ENCODE measurements at regions not wholly inside any gene's neighbourhood (a gene's known extent, or its start where the extent isn't known, plus 50 kb on each side); places are given as distances from the start of the nearest gene placed in this dataset.
"Not testable (repeated sequence)": the region's sequence is repeated elsewhere in the genome, so short reads cannot be mapped to it uniquely, and the experiment has no call there.

DNA sequence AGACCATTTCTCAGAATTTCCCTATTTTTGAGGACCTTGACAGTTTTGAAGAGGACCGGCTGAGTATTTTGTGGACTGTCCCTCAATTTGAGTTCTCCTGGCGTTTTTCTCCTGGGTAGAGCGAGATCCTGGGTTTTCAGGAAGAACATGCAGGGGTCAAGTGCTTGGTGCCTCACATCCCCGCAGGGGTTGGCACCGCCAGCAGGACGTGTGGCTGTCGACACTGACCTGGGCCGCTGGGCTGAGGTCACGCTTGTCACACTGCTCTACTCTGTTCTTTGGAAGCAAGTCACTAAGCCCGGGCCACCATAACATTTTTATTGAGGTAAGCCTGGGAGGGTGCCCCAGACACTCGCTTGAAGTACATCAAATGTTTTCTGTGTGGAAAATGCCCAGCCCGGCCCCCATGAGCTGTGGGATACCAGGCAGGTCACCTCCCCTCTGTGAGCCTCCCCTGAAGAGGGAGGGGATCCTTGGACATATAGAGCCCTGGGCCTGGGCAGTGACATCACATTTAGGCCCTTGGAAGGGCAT, 112.0 kb downstream of the NPIPB11 start:
- FAIRE-seq: not testable (repeated sequence)

DNA sequence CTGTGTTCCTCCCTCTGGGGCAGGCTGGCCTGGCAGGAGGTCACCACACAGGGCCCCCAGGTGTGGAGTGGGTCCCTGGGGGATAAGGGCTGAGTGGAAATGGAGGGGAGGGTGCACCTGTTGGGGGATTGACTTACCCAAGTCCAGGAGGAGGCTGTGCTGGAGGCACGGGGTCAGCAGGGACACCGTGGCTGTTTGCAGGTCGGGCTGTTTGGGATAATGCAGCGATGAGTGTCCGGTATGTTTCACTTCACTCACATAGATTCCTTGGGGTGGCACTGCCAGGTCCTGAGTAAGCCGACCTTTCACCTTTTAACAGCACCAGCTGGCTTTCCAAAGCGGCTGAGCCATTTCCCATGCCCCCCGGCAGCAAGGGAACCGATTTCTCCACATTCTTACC, 113.0 kb downstream of the NPIPB11 start:
- not testable (repeated sequence) for FAIRE-seq

DNA sequence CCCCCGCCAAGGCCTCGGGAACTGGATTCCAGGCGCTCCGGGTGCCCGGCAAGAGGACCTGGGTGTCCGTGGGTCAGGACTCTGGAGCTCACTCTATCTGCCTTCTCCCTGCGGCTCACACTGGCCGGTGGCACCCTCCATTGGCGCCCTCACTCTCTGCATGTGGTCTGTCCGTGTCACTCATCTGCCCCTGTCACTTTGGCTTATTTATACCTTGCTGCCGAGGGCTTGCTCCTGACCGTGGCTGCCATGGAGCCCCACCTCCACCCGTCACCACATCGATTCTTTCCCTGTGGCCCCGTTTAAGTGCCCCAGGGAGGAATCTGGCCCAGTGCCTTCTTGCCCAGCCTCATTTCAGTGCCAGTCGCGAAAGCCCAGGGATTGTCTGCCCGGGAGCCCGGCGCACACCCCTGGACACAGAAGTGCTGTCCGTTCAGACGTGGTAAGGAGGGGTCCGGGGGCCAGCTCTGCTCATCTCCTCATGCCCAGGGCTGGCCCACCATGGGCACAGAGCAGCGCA, 113.5 kb downstream of the NPIPB11 start:
- FAIRE-seq: not testable (repeated sequence)

DNA sequence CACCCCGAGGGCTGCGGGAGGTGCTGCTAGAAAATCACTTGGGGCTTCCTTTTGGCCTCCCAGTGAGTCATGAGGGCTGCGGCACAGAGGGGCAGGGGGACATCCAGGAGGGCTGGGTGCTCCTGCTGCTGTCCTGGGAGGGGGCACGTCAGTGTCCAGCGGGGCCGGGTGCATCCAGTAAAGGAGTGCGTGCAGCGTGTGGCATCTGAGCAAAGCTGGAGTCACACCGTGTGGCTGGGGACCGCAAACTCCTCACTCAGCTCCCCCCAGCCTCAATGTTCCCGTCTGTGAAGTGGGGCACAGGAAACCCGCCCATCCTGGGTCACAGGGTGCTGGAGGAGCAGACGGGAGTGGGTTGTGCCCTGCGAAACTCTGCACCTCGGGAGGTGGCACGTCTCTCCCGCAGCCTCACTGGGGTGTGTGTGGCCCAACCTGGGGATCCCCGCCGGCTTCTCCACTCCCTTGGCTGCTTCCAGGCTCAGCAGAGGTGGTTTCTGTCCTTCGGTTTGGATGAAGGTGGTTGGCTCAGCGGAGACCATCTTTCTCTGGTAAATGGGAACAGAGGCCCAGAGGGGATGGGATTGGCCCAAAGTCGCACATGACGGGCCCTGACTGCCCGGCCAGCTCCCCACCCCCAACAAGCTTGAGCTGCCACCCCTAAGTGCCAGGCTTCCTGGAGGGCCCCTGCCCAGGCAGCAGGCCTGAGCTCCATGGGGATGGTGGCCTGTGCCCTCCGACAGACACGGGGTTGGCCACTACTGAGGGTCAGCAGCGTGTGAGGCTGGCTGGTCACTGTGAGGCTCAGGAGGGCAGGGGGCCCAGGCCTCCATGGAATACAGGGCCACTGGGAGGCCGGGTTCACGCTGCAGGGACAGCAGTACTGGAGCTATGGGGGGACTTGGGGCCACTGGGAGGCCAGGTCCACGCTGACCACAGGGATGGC, 114.9 kb downstream of the NPIPB11 start:
- FAIRE-seq: not testable (repeated sequence)

DNA sequence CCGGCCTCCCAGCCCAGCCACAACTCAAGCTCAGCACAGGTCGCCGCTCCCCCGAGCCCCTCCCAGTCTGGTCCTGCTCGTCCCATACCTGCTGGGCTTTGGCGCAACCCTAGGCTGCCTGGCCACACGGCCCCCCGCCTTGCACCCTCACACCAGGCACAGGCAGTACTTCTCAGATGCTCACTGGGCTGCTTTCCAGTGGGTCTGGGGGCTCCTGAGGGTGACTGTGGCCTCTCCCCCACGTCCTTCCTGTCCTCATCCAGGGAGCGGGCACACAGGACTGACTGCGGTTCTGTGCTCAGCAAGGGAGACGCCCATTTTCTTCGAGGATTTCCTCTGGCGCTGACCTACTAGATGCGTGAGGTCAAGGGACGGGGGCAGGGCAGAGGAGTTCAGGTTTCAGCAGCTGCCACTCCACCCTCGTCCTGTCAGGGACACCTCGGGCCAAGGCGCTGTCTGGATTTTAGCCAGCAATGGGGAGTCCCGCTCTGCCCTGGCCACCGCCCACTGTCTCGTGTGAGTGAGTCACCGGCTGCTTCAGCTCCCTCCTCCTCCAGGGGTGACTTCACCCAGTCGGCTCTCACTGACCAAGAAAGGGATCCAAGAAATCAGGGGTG, 115.8 kb downstream of the NPIPB11 start:
- FAIRE-seq: no peak

DNA sequence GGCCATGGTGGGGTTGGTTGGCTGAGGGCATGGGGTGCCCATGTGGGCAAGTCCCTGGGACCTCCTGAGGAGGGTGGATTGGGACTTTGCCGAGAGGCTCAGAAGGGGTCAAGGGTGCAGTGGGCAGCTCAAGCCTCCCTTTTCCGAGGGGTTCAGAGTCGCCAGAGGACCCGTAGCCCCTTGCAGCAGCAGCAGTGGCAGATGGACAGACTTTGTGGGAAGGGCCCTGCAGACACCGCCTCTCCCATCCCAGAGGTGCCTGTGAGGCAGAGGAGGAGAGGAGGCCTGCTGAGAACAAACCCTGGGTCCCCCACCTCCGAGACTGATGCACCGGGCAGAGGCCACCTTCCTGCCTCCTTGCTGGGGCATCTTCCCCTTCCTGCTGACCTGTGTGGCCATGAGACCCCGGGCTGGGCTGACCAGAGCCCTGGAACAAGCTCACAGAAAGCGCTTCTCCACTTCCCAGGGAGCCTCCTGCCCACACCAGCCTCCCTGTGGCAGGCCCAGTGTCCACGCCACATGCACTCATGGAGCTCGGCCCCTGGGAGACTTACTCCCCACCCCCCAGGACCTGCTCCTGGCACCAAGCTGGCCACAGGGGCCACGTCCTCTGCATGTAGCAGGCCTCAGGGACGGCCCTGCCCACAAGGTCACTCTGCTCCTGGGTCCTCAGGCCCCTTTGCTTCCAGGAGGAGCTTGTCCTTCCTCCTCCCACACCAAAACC, 116.8 kb downstream of the NPIPB11 start:
- not testable (repeated sequence) for FAIRE-seq

DNA sequence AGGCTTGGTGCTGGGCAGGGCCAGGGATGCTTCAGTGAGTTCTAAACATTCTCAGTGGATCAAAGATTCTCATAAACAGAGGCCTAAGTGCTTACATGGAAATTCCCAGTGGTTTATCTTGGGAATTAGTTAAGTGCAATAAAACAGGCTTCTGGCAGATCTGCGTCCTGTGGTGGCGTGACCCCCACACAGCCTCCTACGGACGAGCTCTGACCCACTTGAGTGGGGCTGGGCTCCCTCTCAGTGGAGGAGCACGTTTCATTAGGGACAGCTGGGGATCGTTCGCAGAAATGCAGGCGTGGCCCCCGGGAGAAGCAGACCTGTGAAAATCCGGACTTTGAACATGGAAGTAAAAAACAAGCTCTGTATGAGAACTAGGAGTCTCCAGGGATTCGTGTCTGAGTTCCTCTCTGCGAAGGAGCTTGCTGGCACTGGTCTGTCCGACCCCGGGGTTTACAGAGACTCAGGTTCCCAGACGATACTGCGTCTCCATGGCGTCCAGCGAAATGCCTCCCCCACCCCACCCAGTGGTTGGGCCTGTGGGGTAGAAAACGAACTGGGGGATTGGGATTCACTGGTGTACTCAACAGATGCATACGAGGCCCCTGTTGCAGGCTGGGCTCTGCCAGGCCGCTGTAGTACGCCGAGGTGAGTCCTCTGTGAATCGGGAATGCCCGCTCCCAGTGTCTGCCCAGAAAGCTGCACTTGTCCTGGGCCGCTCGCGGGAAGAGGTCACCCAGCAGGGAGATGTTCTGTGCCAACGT, 117.6 kb downstream of the NPIPB11 start:
- not testable (repeated sequence) for FAIRE-seq

DNA sequence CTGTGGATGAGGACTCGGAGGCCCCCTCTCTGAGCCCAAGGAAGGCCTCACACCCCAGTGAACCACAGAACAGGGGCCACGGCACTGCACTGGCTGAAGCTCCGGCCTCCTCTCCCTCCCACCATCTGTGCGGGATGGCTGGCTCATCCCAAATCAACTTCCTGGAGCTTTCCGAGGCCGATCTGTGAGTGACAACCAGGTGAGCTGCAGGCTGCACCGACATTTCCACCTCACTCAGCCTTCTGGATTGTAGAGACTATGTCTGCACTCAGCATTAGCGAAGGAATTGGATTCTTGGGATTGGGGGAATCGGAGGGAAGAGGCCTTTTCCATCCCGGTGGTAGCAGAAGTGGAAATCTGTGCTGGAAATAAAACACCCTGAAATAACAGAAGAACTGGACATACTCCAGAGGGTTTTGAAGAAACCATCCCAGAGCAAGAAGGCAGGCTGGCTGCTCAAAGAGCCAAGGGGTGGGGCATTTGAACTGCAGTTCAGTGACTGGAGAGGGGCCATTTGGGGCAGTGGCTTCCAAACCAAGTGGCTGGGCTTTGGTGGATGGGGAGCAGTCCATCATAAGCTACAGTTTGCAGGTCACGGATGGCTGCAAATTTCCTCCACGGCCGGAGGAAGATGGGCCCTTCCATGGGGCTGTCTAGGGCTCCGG, 118.5 kb downstream of the NPIPB11 start:
- not testable (repeated sequence) for FAIRE-seq

DNA sequence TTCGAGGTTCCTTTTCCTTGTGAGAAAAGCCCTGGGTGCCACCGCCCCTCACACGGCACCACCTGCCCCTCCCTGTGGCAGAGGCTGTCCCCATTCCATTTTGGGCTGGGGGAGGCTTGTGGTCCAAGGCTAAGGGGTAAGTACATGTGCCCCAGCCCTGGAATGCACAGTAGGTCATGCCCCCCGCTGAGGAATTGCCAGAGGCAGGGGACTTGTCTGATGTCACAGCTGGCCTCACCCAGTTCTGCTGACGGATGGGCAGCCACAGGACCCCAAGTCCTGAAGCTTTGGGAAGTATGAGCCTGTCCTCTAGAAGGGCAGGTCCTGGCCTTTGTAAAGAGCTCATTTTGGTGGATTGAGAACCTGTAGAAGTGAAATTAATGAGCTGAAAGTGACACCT, 119.3 kb downstream of the NPIPB11 start:
- not testable (repeated sequence) for FAIRE-seq

DNA sequence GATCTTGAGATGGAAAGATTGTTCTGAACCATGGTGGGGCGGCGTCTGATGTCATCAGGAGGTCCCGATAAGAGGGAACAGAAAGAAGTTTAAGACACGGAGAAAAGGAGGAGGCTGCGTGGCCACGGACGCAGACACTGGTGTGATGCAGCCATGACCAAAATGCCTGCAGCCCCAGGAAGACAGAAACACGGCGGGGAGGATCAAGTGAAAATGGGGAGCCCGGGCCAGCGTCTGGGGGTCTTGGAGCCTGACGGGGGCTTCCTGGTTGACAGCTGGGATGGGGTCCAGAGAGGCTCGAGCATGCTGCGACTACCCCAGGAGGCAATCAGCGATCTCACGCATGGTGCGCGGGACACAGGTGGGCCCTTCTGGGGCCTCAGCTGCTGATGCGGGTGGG, 119.7 kb downstream of the NPIPB11 start:
- not testable (repeated sequence) for FAIRE-seq

DNA sequence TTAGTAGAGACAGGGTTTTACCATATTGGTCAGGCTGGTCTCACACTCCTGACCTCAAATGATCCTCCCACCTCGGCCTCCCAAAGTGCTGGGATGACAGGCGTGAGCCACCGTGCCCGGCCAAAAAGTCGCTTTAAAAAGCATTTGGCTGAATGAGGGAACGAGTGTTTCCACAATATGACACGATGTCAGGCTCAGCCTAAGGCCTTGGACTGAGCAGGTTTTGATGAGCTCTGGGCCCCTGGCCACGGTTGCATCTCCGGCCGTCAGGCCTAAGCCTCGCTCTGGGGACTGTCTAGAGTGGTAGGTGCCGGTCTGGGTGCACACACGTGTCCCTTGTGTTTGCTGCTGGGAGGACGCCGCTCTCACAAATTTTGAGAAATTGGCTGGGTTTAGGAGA, 120.3 kb downstream of the NPIPB11 start:
- FAIRE-seq: not testable (repeated sequence)

DNA sequence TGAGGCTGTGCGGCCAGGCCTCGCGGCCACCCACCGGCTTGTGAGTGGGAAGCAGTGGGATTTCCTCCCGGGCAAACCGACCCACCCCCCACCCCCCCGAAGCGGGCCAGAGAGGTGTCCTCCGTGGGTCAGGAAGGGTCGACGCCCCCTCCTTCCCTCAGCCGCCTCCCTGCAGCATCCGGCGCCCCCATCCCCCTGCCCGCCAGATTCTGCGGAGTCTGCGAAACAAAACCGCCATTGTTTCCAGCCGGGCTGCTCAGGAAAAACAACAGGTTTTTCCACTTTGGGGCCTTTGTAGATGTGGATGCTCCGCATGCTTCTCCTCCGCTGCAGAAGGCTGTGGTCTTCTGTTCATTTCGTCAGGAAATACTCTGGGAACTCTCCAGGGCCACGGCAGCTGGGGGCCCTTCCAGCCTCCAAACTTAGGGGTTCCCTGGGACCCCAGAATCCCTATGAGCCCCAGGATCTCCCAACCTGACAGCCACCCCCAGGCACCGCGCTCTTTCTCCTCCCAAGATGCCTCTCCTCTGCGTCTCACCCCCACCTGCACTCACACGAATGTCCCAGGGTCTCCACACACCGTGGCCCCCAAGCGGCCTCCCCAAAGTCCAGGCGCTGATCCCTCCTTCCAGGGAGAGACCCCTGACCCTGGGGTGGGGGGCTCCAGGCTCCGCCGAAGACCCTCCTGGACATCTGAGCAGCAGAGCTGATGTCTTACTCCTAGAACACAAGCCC, 121.2 kb downstream of the NPIPB11 start:
- not testable (repeated sequence) for FAIRE-seq

DNA sequence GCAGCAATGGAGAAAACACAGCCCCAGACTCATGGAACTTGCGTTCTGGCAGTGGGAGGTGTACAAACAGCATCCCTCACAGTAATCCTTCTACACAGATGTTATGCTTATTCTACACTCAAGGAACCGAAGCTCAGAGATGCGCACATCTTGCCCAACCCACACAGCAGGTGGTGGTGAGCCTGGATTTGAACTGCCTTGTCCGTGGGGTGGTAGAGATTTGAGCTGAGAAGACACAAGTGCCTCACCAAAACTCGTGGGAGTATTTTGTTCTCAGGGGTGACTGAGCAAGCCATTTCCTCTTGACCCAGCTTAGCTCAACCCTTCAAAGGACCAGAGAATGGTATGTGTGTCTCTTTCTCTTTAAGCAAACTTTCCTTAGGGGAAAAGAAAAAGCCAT, 121.8 kb downstream of the NPIPB11 start:
- FAIRE-seq: not testable (repeated sequence)

DNA sequence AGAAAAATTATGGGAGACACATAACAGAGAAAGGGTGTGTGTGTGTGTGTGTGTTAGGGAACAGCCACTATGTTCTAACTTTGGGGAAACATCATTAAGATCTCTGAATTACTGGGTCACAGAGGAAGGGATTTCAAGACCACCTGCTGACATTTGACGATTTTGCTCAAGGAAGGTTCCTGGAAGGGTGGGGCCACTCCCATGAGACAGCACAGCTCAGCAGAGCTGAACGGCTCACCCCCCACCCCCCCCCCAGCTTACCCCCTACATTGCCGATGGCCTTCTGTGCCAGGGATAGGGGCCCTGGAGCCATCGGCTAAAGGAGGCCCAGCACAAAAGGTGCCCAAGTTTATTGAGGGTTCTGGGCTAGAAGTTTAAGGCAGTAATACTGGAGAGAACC, 122.4 kb downstream of the NPIPB11 start:
- FAIRE-seq: not testable (repeated sequence)

DNA sequence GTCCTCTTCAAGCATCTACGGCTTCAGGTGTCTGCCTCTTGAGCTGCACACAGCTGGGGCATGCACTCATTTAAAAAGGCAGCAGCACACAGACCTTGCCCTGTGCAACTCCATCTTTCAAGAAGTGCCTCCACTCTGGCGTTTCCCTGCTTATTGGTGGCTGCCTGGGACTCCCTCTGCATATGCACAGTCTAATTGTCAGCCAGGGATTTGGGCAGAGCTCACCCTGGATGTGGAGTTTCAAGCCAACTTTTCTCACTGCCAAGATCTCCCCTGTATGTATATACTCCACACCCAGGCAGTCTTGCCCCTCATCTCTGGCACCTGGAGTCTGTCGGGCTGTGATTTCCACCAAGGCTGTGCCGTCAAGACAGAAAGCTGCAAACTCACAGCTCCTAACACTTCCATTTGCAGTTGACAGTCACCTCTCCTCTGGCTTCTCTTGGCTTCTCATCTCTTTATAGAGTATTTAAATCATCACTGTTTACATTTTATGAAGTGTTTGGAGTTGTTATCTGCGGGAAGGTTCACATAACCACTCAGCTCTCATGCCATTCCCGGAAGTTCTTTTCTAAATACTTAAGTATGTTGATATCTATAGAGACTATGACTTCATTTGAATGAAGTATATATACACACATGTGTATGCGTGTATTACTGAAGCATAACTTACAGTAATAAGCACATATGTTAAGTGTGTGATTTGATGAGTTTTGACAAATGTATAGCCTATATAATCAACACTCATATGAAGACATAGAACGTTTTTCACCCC, 128.2 kb downstream of the NPIPB11 start:
- FAIRE-seq: not testable (repeated sequence)

DNA sequence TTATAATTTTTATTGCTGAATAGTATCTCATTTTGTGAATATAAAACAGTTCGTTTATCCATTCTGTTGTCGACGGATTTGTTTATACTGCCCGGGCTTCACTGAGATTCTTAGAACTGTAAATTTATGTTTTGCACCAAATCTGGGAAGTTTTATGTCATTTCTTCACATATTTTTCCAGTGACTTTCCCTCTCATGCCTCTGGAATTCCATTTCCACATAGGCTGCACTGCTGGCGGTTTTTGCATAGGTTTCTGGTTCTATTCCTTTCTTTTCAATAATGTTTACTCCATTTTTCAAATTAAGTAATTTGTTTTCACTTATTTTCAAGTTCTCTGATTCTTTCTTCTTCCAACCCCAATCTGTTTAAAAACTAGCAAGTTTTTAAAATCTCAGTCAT, 130.1 kb downstream of the NPIPB11 start:
- FAIRE-seq: not testable (repeated sequence)

DNA sequence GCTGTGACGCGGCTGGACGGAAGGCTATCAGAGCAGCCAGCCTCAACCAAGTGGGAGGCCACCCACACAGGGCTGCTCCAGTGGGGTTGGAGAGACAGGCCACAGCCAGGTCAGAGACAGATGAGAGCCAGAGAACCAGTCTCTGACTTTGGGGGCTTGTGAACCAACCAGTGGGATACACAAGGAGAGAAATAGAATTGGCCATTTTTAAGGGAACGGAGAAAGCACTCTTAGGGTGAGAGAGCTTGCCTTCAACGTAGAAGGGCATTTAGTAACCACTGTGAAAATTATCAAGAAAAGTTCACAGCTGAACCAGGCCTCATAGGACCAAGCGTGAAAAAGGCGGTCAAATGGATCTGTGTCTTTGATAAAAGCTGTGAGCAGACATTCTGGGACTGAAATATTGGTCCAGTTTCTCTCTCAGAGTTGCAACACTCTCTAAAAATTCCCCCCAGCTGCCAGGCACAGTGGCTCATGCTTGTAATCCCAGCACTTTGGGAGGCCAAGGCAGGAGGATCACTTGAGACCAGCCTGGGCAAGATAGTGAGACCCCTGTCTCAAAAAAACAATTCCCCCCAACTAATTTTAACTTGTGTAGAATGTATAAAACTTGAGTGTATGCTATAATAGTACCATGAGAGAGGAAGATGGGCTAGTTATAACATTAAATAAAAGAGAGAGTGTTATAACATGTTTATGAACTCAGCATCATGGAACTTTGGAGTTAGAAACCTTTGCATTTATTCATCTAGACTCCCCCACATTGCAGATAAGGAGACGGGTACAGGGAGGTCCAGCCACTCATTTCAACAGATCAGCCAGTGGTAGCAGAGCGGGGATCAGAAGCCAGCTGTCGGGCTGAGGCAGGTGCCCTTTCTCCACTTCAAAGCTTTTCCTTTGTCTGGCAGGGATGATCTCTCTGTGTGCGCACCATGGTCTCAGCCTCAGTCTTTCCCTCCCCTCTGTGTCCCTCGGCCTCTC, 132.2 kb downstream of the NPIPB11 start:
- FAIRE-seq: not testable (repeated sequence)

DNA sequence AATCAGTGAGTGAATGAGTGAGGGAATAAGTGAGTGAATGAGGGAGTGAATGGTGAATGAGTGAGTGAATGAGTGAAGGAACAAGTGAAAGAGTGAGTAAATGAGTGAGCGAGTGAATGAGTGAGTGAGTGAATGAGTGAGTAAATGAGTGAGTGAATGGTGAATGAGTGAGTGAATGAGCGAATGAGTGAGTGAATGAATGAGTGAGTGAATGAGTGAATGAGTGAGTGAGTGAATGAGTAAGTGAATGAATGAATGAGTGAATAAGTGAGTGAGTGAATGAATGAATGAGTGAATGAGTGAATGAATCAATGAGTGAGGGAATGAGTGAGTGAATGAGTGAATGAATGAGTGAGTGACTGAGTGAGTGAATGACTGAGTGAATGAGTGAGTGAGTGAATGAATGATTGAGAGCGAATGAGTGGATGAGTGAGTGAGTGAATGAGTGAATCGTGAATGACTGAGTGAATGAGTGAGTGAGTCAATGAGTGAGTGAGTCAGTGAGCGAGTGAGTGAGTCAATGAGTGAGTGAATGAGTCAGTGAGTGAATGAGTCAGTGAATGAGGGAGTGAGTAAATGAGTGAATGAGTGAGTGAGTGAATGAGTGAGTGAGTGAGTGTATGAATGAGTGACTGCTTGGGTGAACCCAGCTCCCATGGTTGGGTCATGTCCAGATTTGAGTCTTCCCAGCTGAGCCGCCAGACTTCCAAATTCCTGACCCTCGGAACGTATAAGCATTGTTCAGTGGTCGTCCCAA, 133.0 kb downstream of the NPIPB11 start:
- not testable (repeated sequence) for FAIRE-seq

Data from islet of Langerhans (tissue), 1 donor.